GM13977 (cell line): ENCODE measurements at regions not wholly inside any gene's neighbourhood (a gene's known extent, or its start where the extent isn't known, plus 50 kb on each side); places are given as distances from the start of the nearest gene placed in this dataset.

Experiments
- DNase-seq: peaks from one replicate; pipeline ENCODE4 v3.0.0; 2012; ENCODE audit warnings: low spot score
- CTCF ChIP-seq: IDR thresholded peaks from 2 replicates; pipeline ENCODE4 v1.5.1; 2012; ENCODE audit warnings: mild to moderate bottlenecking, control low read depth; ENCODE audit not compliant: insufficient read depth; ENCODE audit errors: extremely low read depth, missing control alignments
- in situ Hi-C: fragments of 300-500 bp; cut with MboI; formaldehyde crosslinking; loops from one replicate; pipeline ENCODE4 v1.12.0; 2022; ENCODE audit warnings: low sequenced_read_pairs, low pct_unique_long_range_greater_than_20kb, mixed read lengths, inconsistent platforms; ENCODE audit not compliant: unreplicated experiment

DNA sequence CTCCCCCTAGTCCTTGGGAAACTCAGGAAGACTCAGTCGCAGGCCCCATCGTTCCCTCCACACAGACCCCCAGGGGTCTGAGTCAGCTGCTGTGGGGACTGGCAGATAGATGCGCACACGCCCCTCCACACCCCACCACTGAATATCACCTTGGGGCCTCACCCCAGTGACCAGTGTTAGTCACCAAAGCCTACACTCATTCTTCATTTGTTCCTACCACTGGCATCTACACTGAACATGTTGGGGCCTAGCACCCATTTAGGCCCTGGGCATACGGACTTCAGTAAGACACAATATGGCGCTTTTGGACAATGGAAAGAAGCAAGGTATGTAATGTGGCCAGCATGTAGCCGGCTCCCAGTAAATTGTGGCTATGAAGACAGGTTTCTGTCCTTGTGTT, 154.1 kb upstream of the PJA1 start:
- no peak for DNase-seq
- no peak for TF ChIP-seq CTCF
- in situ Hi-C loops, result no loop called here

DNA sequence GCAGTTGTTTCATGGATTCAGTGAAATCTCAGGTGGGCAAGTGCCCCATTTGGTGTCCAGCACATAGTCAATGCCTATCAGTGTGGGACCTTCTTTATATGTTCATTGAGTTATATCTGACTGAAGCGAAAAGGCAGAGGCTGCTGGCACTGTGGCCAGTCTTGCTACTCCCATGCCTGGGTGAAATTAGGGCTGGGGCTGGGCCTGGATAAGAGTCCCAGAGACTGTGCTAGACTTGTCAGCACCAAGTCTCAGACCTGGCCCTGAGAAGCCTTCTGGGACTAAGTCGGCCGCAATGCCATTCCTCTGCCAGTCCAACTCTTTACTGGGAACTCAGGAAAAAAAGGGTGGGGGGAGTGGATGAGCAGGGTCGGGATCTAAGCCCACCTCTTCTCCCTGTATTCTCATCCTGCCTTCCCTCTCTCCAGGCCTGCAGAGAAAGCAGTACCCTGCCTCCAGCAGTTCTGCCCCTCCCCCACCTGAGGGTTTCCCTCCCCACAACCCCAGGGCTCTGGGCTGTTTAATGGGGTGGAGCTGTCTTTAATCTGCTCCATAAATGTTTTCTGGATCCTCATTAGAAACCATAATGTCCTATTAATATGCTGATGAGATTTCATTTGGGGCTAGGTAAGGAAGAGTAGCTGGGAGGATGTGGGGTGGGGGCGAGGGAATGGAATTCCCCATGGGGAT, 153.5 kb upstream of the PJA1 start:
- in situ Hi-C loops, result no loop called here
- no peak for DNase-seq
- TF ChIP-seq CTCF, result no peak

- DNase-seq, result no peak
- in situ Hi-C loops, result no loop called here
- no peak for TF ChIP-seq CTCF
These were observed 152.5 kb upstream of the PJA1 start for GRCh38 chrX:69317721-69318120.

GRCh38 chrX:69314436-69315348, 149.4 kb upstream of the PJA1 start:
- TF ChIP-seq CTCF, result no peak
- no peak for DNase-seq
- in situ Hi-C loops, result no loop called here

GRCh38 chrX:69313617-69314290, 148.5 kb upstream of the PJA1 start:
- no peak for TF ChIP-seq CTCF
- DNase-seq, result no peak
- in situ Hi-C loops, result no loop called here

- in situ Hi-C loops, result no loop called here
- no peak for TF ChIP-seq CTCF
- DNase-seq, result no peak
These were observed 146.8 kb upstream of the PJA1 start for GRCh38 chrX:69311936-69312670.
